ENCODE measurements at regions not wholly inside any gene's neighbourhood (a gene's known extent, or its start where the extent isn't known, plus 50 kb on each side); places are given as distances from the start of the nearest gene placed in this dataset.

- POLR2A ChIA-PET = no interaction called here
- BruUV-seq (replicated peaks) = no TSS peak
- CTCF ChIA-PET = no interaction called here
Measured at GRCh38 chr4:107392951-107393350, 327.1 kb downstream of the PAPSS1 start.

More at GRCh38 chr4:107392951-107393350, 327.1 kb downstream of the PAPSS1 start:
- no peaks in the 10 kb centered on the region for H3K36me3 ChIP-seq (ENCODE audit: control insufficient read depth in 1 of 2, insufficient read depth in 2 of 2, low read length in 2 of 2)
- H3K9me3 ChIP-seq (ENCODE audit: control insufficient read depth in 1 of 2, insufficient read depth in 1 of 2, low read depth in 1 of 2, low read length in 2 of 2) = no peaks in the 10 kb centered on the region
- H3K4me2 ChIP-seq (ENCODE audit: low read length) = no peak overlapping the region
- no peaks in the 10 kb centered on the region for H3K27me3 ChIP-seq (ENCODE audit: insufficient read depth, low read length)
- H3K9ac ChIP-seq (ENCODE audit: low read length) = no peak overlapping the region
- ATAC-seq (no peak), DNase-seq (ENCODE audit: low read depth, low spot score) (no peak)
- RAD21 ChIA-PET (ENCODE audit: low non-redundant PET in 1 of 2, low total read pairs in 2 of 2, uncharacterized antibody in 2 of 2, unreplicated experiment in 2 of 2) = no interaction called here
- H3K27ac ChIP-seq (ENCODE audit: low read depth, low read length) = no peak overlapping the region
- no peak overlapping the region for H3K4me3 ChIP-seq (replicated peaks in 1 of 2; ENCODE audit: low read depth in 1 of 2, low read length in 2 of 2)
- H3K79me2 ChIP-seq (ENCODE audit: insufficient read depth, low read length) = no peaks in the 10 kb centered on the region
- TF ChIP-seq POLR2A (IDR thresholded peaks at IDR 0.05; ENCODE audit: borderline replicate concordance, extremely low read depth, insufficient read depth, insufficient read length) (no peak), ZBTB33 (IDR thresholded peaks at IDR 0.05; ENCODE audit: extremely low read depth, insufficient replicate concordance, low read length) (no peak), JUND (IDR thresholded peaks at IDR 0.05) (no peak), SRF (IDR thresholded peaks at IDR 0.05; ENCODE audit: low read depth) (no peak), YY1 (IDR thresholded peaks at IDR 0.05; ENCODE audit: extremely low read depth, insufficient replicate concordance, low read depth, low read length) (no peak), CTCF (IDR thresholded peaks at IDR 0.05 in 2 of 3, conservative IDR thresholded peaks at IDR 0.05 in 1 of 3; ENCODE audit: borderline replicate concordance in 1 of 3, insufficient read depth in 1 of 3, low read depth in 2 of 3, low read length in 2 of 3) (no peak), MAX (IDR thresholded peaks at IDR 0.05) (no peak), TCF7L2 (IDR thresholded peaks at IDR 0.05; ENCODE audit: borderline replicate concordance, extremely low read depth, insufficient read depth, insufficient read length) (no peak), EGR1 (IDR thresholded peaks at IDR 0.05; ENCODE audit: low read depth) (no peak), SP1 (IDR thresholded peaks at IDR 0.05; ENCODE audit: low read depth) (no peak), CBX3 (IDR thresholded peaks at IDR 0.05; ENCODE audit: low read depth) (no peak), CEBPB (IDR thresholded peaks at IDR 0.05; ENCODE audit: low read depth) (no peak), ZFX (IDR thresholded peaks at IDR 0.05) (no peak), REST (IDR thresholded peaks at IDR 0.05; ENCODE audit: low read depth) (no peak), ATF3 (IDR thresholded peaks at IDR 0.05) (no peak), EZH2 (IDR thresholded peaks at IDR 0.05) (no peak), FOSL1 (IDR thresholded peaks at IDR 0.05; ENCODE audit: low read depth) (no peak), SIN3A (IDR thresholded peaks at IDR 0.05; ENCODE audit: low read depth) (no peak), RAD21 (IDR thresholded peaks at IDR 0.05; ENCODE audit: low read depth) (no peak)
- H3K9me2 ChIP-seq (ENCODE audit: insufficient read depth) = no peaks in the 10 kb centered on the region
- H4K20me1 ChIP-seq (ENCODE audit: insufficient read depth) = no peaks in the 10 kb centered on the region
- no peak overlapping the region for H2AFZ ChIP-seq (ENCODE audit: low read depth, low read length, poor library complexity, severe bottlenecking)
- intact Hi-C loops (cut with micrococcal nuclease) = no loop called here
- H3K4me1 ChIP-seq (ENCODE audit: control insufficient read depth in 1 of 2, insufficient read depth in 2 of 2, low read length in 2 of 2) = no peaks in the 10 kb centered on the region
